ENCODE measurements at regions not wholly inside any gene's neighbourhood (a gene's known extent, or its start where the extent isn't known, plus 50 kb on each side); places are given as distances from the start of the nearest gene placed in this dataset.

GRCh38 chr1:191564275-191564674 is 594.0 kb upstream of the RGS18 start:
- TF ChIP-seq ZZZ3 (IDR thresholded peaks at IDR 0.05) = no peak
- no peak for TF ChIP-seq MCM3 (IDR thresholded peaks at IDR 0.05)
